BE2C (cell line): ENCODE measurements at regions not wholly inside any gene's neighbourhood (a gene's known extent, or its start where the extent isn't known, plus 50 kb on each side); places are given as distances from the start of the nearest gene placed in this dataset.

ENCODE experiments used
- DNase-seq: peaks from one replicate; pipeline ENCODE4 v3.0.0-alpha.2; 2020
- H3K27me3 ChIP-seq: fragments of 250-450 bp; sonication (Bioruptor Pico); 2 replicates; pipeline ENCODE4 v1.5.1; 2020; ENCODE audit warnings: mild to moderate bottlenecking
- H3K36me3 ChIP-seq: fragments of 250-450 bp; sonication (Bioruptor Pico); 2 replicates; pipeline ENCODE4 v1.5.1; 2020; ENCODE audit warnings: mild to moderate bottlenecking
- H3K4me1 ChIP-seq: fragments of 250-450 bp; sonication (Bioruptor Pico); 2 replicates; pipeline ENCODE4 v1.5.1; 2020
- H3K4me3 ChIP-seq: 2 replicates; pipeline ENCODE4 v1.5.1; 2011; ENCODE audit warnings: low read depth, low read length
- H3K9me3 ChIP-seq: fragments of 250-450 bp; sonication (Bioruptor Pico); 2 replicates; pipeline ENCODE4 v1.5.1; 2020
- CTCF ChIP-seq: IDR thresholded peaks from 2 replicates; pipeline ENCODE4 v1.5.1; 2012; ENCODE audit warnings: mild to moderate bottlenecking, low read depth, low read length

GRCh38 chr4:19134685-19135084 is 1113.1 kb upstream of the LCORL start:
- H3K9me3 ChIP-seq: no peaks in the 10 kb centered on the region
- DNase-seq: no peak
- no peak overlapping the region for H3K4me3 ChIP-seq
- H3K4me1 ChIP-seq: no peaks in the 10 kb centered on the region
- TF ChIP-seq CTCF: no peak
- no peaks in the 10 kb centered on the region for H3K36me3 ChIP-seq
- no peaks in the 10 kb centered on the region for H3K27me3 ChIP-seq

- no peak for DNase-seq
- H3K4me3 ChIP-seq: no peak overlapping the region
- no peaks in the 10 kb centered on the region for H3K9me3 ChIP-seq
- no peak for TF ChIP-seq CTCF
- H3K27me3 ChIP-seq: no peaks in the 10 kb centered on the region
- no peaks in the 10 kb centered on the region for H3K4me1 ChIP-seq
- H3K36me3 ChIP-seq: no peaks in the 10 kb centered on the region
Observed at GRCh38 chr4:19133315-19133714, 1111.8 kb upstream of the LCORL start.

- no peaks in the 10 kb centered on the region for H3K9me3 ChIP-seq
Observed at GRCh38 chr4:19130866-19131265, 1109.3 kb upstream of the LCORL start.

GRCh38 chr4:19128176-19128575 is 1106.6 kb upstream of the LCORL start:
- no peaks in the 10 kb centered on the region for H3K27me3 ChIP-seq
- TF ChIP-seq CTCF: no peak
- H3K36me3 ChIP-seq: no peaks in the 10 kb centered on the region
- H3K4me3 ChIP-seq: no peak overlapping the region
- H3K9me3 ChIP-seq: no peaks in the 10 kb centered on the region
- no peaks in the 10 kb centered on the region for H3K4me1 ChIP-seq
- DNase-seq: no peak

More at GRCh38 chr4:19130866-19131265, 1109.3 kb upstream of the LCORL start:
- TF ChIP-seq CTCF: no peak
- Histone ChIP-seq H3K4me1 (no peaks in the 10 kb centered on the region), H3K4me3 (no peak overlapping the region), H3K36me3 (no peaks in the 10 kb centered on the region), H3K27me3 (no peaks in the 10 kb centered on the region)
- DNase-seq: no peak

GRCh38 chr4:19126903-19127302 is 1105.3 kb upstream of the LCORL start:
- Histone ChIP-seq H3K4me3 (no peak overlapping the region), H3K27me3 (no peaks in the 10 kb centered on the region), H3K9me3 (no peaks in the 10 kb centered on the region), H3K4me1 (no peaks in the 10 kb centered on the region), H3K36me3 (no peaks in the 10 kb centered on the region)
- no peak for DNase-seq
- no peak for TF ChIP-seq CTCF

GRCh38 chr4:19123681-19124080 is 1102.1 kb upstream of the LCORL start:
- Histone ChIP-seq H3K4me1 (no peaks in the 10 kb centered on the region), H3K27me3 (no peaks in the 10 kb centered on the region), H3K9me3 (no peaks in the 10 kb centered on the region), H3K36me3 (no peaks in the 10 kb centered on the region), H3K4me3 (no peak overlapping the region)
- no peak for TF ChIP-seq CTCF
- DNase-seq: no peak
